ENCODE measurements at regions not wholly inside any gene's neighbourhood (a gene's known extent, or its start where the extent isn't known, plus 50 kb on each side); places are given as distances from the start of the nearest gene placed in this dataset.

GRCh38 chr1:217281332-217281731, 349.6 kb downstream of the GPATCH2 start:
- TF ChIP-seq, protein P1, sequence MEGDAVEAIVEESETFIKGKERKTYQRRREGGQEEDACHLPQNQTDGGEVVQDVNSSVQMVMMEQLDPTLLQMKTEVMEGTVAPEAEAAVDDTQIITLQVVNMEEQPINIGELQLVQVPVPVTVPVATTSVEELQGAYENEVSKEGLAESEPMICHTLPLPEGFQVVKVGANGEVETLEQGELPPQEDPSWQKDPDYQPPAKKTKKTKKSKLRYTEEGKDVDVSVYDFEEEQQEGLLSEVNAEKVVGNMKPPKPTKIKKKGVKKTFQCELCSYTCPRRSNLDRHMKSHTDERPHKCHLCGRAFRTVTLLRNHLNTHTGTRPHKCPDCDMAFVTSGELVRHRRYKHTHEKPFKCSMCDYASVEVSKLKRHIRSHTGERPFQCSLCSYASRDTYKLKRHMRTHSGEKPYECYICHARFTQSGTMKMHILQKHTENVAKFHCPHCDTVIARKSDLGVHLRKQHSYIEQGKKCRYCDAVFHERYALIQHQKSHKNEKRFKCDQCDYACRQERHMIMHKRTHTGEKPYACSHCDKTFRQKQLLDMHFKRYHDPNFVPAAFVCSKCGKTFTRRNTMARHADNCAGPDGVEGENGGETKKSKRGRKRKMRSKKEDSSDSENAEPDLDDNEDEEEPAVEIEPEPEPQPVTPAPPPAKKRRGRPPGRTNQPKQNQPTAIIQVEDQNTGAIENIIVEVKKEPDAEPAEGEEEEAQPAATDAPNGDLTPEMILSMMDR (IDR thresholded peaks at IDR 0.05): no peak

DNA sequence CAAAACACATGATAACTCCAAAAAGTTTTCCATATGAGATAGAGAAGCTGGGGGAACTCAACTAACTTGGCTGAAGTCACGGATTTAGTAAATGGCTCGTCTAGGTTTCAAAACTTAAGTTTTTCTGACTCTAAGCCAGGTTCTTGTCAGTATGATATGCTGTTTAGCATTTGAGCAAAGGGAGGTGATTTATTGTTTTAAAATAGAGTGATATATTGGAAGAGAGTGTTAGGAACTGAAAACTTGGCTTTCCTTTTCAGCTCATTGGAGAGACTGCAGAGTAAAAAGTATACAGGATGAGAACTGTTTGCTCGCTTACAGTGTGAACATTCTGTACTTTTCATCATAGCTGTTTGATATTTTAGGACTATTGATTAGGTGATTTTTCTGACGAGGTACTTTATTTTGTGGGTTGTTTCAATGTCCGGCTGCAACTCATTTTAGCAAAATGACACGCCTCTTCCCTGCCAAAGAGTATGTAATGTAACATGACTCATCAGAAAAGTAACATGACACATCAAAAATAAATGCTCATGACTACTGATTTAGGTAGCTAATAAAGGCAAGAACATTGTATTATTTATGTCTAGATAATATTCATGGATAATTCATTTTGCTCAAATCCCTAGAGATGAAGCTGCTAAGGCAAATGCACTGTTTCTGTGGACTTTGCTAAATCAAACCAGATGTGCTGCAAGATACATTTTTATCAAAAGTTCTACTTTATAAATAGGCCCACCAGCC, 355.1 kb downstream of the GPATCH2 start:
- TF ChIP-seq, protein P1 (IDR thresholded peaks at IDR 0.05): no peak

DNA sequence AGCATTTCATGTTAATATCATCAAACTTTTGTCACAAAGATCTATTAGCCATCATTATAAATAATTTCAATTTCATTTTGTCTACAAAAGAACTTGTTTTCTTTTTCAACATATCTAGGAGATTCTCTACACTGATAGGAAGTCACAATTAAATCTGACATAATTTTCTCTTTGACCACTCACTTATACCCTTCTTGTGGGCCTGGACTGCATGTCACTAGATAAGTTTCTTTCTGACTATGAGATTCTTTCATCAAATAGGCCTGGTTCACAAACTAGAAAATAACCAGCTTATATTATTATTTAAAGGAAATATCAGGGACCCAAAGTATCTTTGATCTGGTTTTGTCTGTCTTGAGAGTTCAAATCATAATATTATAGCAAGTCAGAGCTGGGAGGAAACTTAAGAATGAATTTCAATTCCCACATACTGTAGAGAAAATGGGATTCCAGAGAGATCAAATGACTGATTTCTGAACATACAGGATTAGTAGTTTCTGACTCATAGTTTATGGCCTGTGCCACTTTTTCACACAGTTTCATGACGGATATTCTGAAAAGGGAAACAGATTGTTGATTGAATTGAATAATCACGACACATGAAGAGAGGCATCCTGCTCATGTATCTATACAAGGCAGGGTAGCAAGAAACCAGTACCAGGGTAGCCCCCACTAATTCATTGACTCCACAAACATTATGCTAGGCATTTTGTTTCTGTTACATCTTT, 355.8 kb downstream of the GPATCH2 start:
- TF ChIP-seq, protein P1 (IDR thresholded peaks at IDR 0.05): no peak

- TF ChIP-seq, protein P1 (IDR thresholded peaks at IDR 0.05): no peak
Observed at GRCh38 chr1:217274416-217274815, 356.5 kb downstream of the GPATCH2 start.

DNA sequence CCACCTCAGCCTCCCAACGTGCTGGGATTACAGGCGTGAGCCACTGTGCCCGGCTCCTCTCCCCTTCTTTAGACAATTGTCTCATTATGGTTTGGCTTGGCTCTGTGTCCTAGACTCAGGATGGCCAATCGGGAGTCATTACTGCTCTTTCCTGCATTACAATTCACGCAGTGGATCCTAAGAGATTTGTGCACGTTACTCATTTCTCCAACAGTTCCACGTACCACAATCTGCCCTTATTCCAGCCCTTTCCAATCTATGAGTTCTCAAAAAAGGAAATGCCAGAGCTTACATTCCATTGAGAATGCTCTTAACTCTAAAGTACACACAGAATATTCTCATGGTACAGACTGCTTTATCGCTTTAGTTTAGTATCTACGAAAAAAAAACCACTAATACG, 357.0 kb downstream of the GPATCH2 start:
- TF ChIP-seq, protein P1 (IDR thresholded peaks at IDR 0.05): no peak

DNA sequence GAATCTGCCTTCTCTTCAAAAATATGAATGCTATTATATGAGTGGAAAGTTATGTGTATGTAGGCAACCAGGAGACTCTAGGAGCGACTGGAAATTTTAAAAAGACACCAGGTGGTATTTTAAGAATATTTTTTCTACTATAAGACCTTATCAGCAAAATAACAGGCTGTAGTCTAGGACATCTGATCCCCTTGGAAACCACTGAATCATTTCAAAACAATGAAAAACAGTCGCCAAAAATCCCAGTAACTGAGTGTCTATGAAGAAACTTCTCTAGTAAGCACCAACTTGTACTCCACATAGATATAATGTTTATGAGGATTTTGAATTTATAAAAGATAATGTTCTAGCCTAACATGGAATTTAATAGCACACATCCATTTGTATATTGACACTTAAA, 358.5 kb downstream of the GPATCH2 start:
- TF ChIP-seq, protein P1 (IDR thresholded peaks at IDR 0.05): no peak

- TF ChIP-seq, protein P1 (IDR thresholded peaks at IDR 0.05): no peak
Observed at GRCh38 chr1:217270101-217270500, 360.8 kb downstream of the GPATCH2 start.
